Rectal smooth muscle tissue (tissue), 1 donor: ENCODE measurements at regions not wholly inside any gene's neighbourhood (a gene's known extent, or its start where the extent isn't known, plus 50 kb on each side); places are given as distances from the start of the nearest gene placed in this dataset.

ENCODE experiments used
- H3K27ac ChIP-seq: one replicate; pipeline ENCODE4 v1.7.0; 2013; ENCODE audit warnings: low read depth, low read length, inconsistent platforms
- H3K27me3 ChIP-seq: one replicate; pipeline ENCODE4 v1.7.0; 2013; ENCODE audit warnings: low read length; ENCODE audit not compliant: control insufficient read depth, insufficient read depth
- H3K36me3 ChIP-seq: one replicate; pipeline ENCODE4 v1.7.0; 2013; ENCODE audit warnings: low read length; ENCODE audit not compliant: control insufficient read depth, insufficient read depth
- H3K4me1 ChIP-seq: one replicate; pipeline ENCODE4 v1.7.0; 2013; ENCODE audit warnings: low read length; ENCODE audit not compliant: control insufficient read depth, insufficient read depth
- H3K4me3 ChIP-seq: one replicate; pipeline ENCODE4 v1.7.0; 2013; ENCODE audit warnings: low read length
- H3K9ac ChIP-seq: one replicate; pipeline ENCODE4 v1.7.0; 2013; ENCODE audit warnings: low read length

GRCh38 chr13:37457612-37458011 is 141.0 kb downstream of the POSTN start:
- H3K27me3 ChIP-seq: no peaks in the 10 kb centered on the region
- no peak overlapping the region for H3K27ac ChIP-seq
- H3K36me3 ChIP-seq: no peaks in the 10 kb centered on the region
- no peaks in the 10 kb centered on the region for H3K4me1 ChIP-seq
- H3K9ac ChIP-seq: no peak overlapping the region
- no peak overlapping the region for H3K4me3 ChIP-seq

GRCh38 chr13:37456506-37456905 is 142.1 kb downstream of the POSTN start:
- no peaks in the 10 kb centered on the region for H3K36me3 ChIP-seq
- no peak overlapping the region for H3K4me3 ChIP-seq
- no peaks in the 10 kb centered on the region for H3K27me3 ChIP-seq

GRCh38 chr13:37456041-37456440 is 142.5 kb downstream of the POSTN start:
- Histone ChIP-seq H3K27ac (no peak overlapping the region), H3K36me3 (no peaks in the 10 kb centered on the region), H3K4me3 (no peak overlapping the region), H3K9ac (no peak overlapping the region), H3K27me3 (no peaks in the 10 kb centered on the region), H3K4me1 (no peaks in the 10 kb centered on the region)

More at GRCh38 chr13:37456506-37456905, 142.1 kb downstream of the POSTN start:
- H3K4me1 ChIP-seq: no peaks in the 10 kb centered on the region
- H3K27ac ChIP-seq: no peak overlapping the region
- H3K9ac ChIP-seq: no peak overlapping the region

GRCh38 chr13:37453246-37453645 is 145.3 kb downstream of the POSTN start:
- no peak overlapping the region for H3K27ac ChIP-seq
- no peaks in the 10 kb centered on the region for H3K4me1 ChIP-seq
- no peak overlapping the region for H3K9ac ChIP-seq
- no peaks in the 10 kb centered on the region for H3K27me3 ChIP-seq
- H3K36me3 ChIP-seq: no peaks in the 10 kb centered on the region
- no peak overlapping the region for H3K4me3 ChIP-seq

GRCh38 chr13:37450276-37450675 is 148.3 kb downstream of the POSTN start:
- Histone ChIP-seq H3K36me3 (no peaks in the 10 kb centered on the region), H3K4me3 (no peak overlapping the region), H3K27ac (no peak overlapping the region), H3K27me3 (no peaks in the 10 kb centered on the region), H3K4me1 (no peaks in the 10 kb centered on the region), H3K9ac (no peak overlapping the region)

GRCh38 chr13:37448153-37448552 is 150.4 kb downstream of the POSTN start:
- Histone ChIP-seq H3K9ac (no peak overlapping the region), H3K4me1 (no peaks in the 10 kb centered on the region), H3K27ac (peak overlapping the region; percentile 52), H3K36me3 (no peaks in the 10 kb centered on the region), H3K27me3 (no peaks in the 10 kb centered on the region), H3K4me3 (no peak overlapping the region)

- no peaks in the 10 kb centered on the region for H3K36me3 ChIP-seq
- no peaks in the 10 kb centered on the region for H3K4me1 ChIP-seq
- no peak overlapping the region for H3K4me3 ChIP-seq
- no peak overlapping the region for H3K27ac ChIP-seq
- H3K27me3 ChIP-seq: no peaks in the 10 kb centered on the region
- no peak overlapping the region for H3K9ac ChIP-seq
Measured at GRCh38 chr13:37446503-37446902, 152.1 kb downstream of the POSTN start.

- no peak overlapping the region for H3K9ac ChIP-seq
- no peaks in the 10 kb centered on the region for H3K4me1 ChIP-seq
- H3K27me3 ChIP-seq: no peaks in the 10 kb centered on the region
- H3K4me3 ChIP-seq: no peak overlapping the region
- H3K27ac ChIP-seq: no peak overlapping the region
- H3K36me3 ChIP-seq: no peaks in the 10 kb centered on the region
Measured at GRCh38 chr13:37443538-37443937, 155.0 kb downstream of the POSTN start.

GRCh38 chr13:37442996-37443395 is 155.6 kb downstream of the POSTN start:
- Histone ChIP-seq H3K27ac (no peak overlapping the region), H3K27me3 (no peaks in the 10 kb centered on the region), H3K36me3 (no peaks in the 10 kb centered on the region), H3K4me1 (no peaks in the 10 kb centered on the region), H3K9ac (no peak overlapping the region), H3K4me3 (no peak overlapping the region)

- Histone ChIP-seq H3K4me3 (no peak overlapping the region), H3K4me1 (no peaks in the 10 kb centered on the region), H3K27ac (no peak overlapping the region), H3K36me3 (no peaks in the 10 kb centered on the region), H3K9ac (no peak overlapping the region), H3K27me3 (no peaks in the 10 kb centered on the region)
Measured at GRCh38 chr13:37435881-37436280, 162.7 kb downstream of the POSTN start.

GRCh38 chr13:37433086-37433485 is 165.5 kb downstream of the POSTN start:
- no peaks in the 10 kb centered on the region for H3K27me3 ChIP-seq
- H3K9ac ChIP-seq: no peak overlapping the region
- no peak overlapping the region for H3K27ac ChIP-seq
- no peaks in the 10 kb centered on the region for H3K36me3 ChIP-seq
- no peak overlapping the region for H3K4me3 ChIP-seq
- H3K4me1 ChIP-seq: no peaks in the 10 kb centered on the region

GRCh38 chr13:37429976-37430375 is 168.6 kb downstream of the POSTN start:
- Histone ChIP-seq H3K27ac (no peak overlapping the region), H3K4me1 (no peaks in the 10 kb centered on the region), H3K9ac (no peak overlapping the region), H3K4me3 (no peak overlapping the region), H3K36me3 (no peaks in the 10 kb centered on the region), H3K27me3 (no peaks in the 10 kb centered on the region)

GRCh38 chr13:37427843-37428494 is 170.6 kb downstream of the POSTN start:
- Histone ChIP-seq H3K27ac (no peak overlapping the region), H3K9ac (no peak overlapping the region), H3K36me3 (no peaks in the 10 kb centered on the region), H3K27me3 (no peaks in the 10 kb centered on the region), H3K4me3 (no peak overlapping the region), H3K4me1 (no peaks in the 10 kb centered on the region)
